H1 (cell line): ENCODE measurements at regions not wholly inside any gene's neighbourhood (a gene's known extent, or its start where the extent isn't known, plus 50 kb on each side); places are given as distances from the start of the nearest gene placed in this dataset.

Experiments
- CHD7 ChIP-seq: fragments of 300-600 bp; sonication (generic); IDR thresholded peaks from 2 replicates; pipeline ENCODE4 v1.7.1; 2012; ENCODE audit warnings: low read length, moderate library complexity, mild to moderate bottlenecking, inconsistent platforms; ENCODE audit not compliant: insufficient replicate concordance
- CTBP2 ChIP-seq: IDR thresholded peaks from 2 replicates; pipeline ENCODE4 v1.7.0; 2011; ENCODE audit warnings: borderline replicate concordance, mild to moderate bottlenecking, moderate library complexity, mixed read lengths, low read length; ENCODE audit not compliant: insufficient read depth, insufficient read length
- HDAC6 ChIP-seq: IDR thresholded peaks from one replicate; pipeline ENCODE4 v1.7.1; 2012; ENCODE audit warnings: low read depth, mild to moderate bottlenecking, inconsistent platforms, low read length, moderate library complexity
- POLR2AphosphoS5 ChIP-seq: IDR thresholded peaks from 2 replicates; pipeline ENCODE4 v1.6.1; 2011; ENCODE audit warnings: low read depth, low read length
- RNF2 ChIP-seq: fragments of 200-900, 300-1000 bp; sonication (generic); IDR thresholded peaks from 2 replicates; pipeline ENCODE4 v1.7.1; 2016; ENCODE audit warnings: borderline replicate concordance, low read depth, mild to moderate bottlenecking, antibody characterized with exemption, low read length; ENCODE audit not compliant: poor library complexity, severe bottlenecking; ENCODE audit errors: missing control alignments
- USF2 ChIP-seq: IDR thresholded peaks from 2 replicates; pipeline ENCODE4 v1.6.1; 2011; ENCODE audit warnings: low read length, improper control_type of control experiment

- TF ChIP-seq RNF2 (no peak), CTBP2 (no peak), POLR2AphosphoS5 (no peak), HDAC6 (no peak), CHD7 (no peak), USF2 (no peak)
Measured at GRCh38 chr13:31884556-31884955, 145.2 kb downstream of the RXFP2 start (continued).
